ENCODE measurements at regions not wholly inside any gene's neighbourhood (a gene's known extent, or its start where the extent isn't known, plus 50 kb on each side); places are given as distances from the start of the nearest gene placed in this dataset.

- 92 to 94% methylated on average over 8 of the region's 8 CpGs for WGBS, 2 experiments
- Histone ChIP-seq H3K27ac (ENCODE audit: insufficient read depth, low read depth, low read length, poor library complexity, severe bottlenecking) (no peak overlapping the region), H3K9me3 (ENCODE audit: control insufficient read depth, low read length) (no peaks in the 10 kb centered on the region), H3K4me1 (ENCODE audit: control insufficient read depth, insufficient read depth, low read length) (no peaks in the 10 kb centered on the region), H3K4me3 (ENCODE audit: insufficient read depth, low read depth, low read length) (no peak overlapping the region), H3K27me3 (ENCODE audit: control insufficient read depth, insufficient read depth, low read length, poor library complexity, severe bottlenecking) (no peaks in the 10 kb centered on the region), H3K36me3 (ENCODE audit: control insufficient read depth, insufficient read depth, low read length) (no peaks in the 10 kb centered on the region)
These were observed 243.4 kb upstream of the KLF4 start for GRCh38 chr9:107732781-107733522.

DNA sequence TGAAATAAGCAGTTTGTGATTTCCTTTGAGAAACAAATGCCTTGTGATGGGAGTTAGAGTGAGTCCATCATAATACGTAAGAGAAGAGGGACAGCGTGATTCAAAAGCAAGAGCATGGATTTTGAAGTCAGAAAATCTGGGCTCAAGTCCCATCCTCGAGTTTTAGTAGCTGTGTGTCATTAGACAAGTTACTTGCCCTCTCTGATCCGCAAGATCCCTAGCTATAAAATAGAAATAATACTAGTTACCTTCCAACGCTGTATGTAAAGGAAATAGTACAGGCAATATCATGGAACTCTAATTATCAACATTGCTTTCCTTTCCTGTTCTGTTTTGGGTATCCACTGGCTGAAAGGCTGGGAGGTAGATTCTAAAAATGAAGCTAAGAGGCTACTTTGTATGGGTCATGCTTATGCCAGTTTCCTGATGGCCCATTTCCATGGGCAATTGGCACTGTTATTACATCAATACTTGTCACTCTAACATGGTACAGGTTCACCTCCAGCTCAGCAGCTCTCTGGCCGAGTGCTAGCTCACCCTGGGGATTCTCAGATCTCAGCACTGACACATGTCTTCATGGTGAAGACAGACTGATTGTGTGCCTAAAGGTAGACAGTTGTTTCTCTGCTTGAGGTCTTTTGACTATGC is 241.7 kb upstream of the KLF4 start:
- 91 to 96% methylated on average over 4 to 6 of the region's 6 CpGs for WGBS, 2 experiments
- no peak overlapping the region for H3K4me3 ChIP-seq (ENCODE audit: insufficient read depth, low read depth, low read length)
- H3K27ac ChIP-seq (ENCODE audit: insufficient read depth, low read depth, low read length, poor library complexity, severe bottlenecking): no peak overlapping the region
- H3K36me3 ChIP-seq (ENCODE audit: control insufficient read depth, insufficient read depth, low read length): no peaks in the 10 kb centered on the region
- H3K27me3 ChIP-seq (ENCODE audit: control insufficient read depth, insufficient read depth, low read length, poor library complexity, severe bottlenecking): no peaks in the 10 kb centered on the region
- no peaks in the 10 kb centered on the region for H3K4me1 ChIP-seq (ENCODE audit: control insufficient read depth, insufficient read depth, low read length)
- H3K9me3 ChIP-seq (ENCODE audit: control insufficient read depth, low read length): no peaks in the 10 kb centered on the region

- H3K4me3 ChIP-seq (ENCODE audit: insufficient read depth, low read depth, low read length): no peak overlapping the region
- WGBS, 2 experiments: 95 to 96% methylated on average over 1 of the region's 1 CpG
- no peaks in the 10 kb centered on the region for H3K27me3 ChIP-seq (ENCODE audit: control insufficient read depth, insufficient read depth, low read length, poor library complexity, severe bottlenecking)
- H3K9me3 ChIP-seq (ENCODE audit: control insufficient read depth, low read length): no peaks in the 10 kb centered on the region
- no peaks in the 10 kb centered on the region for H3K4me1 ChIP-seq (ENCODE audit: control insufficient read depth, insufficient read depth, low read length)
- H3K36me3 ChIP-seq (ENCODE audit: control insufficient read depth, insufficient read depth, low read length): no peaks in the 10 kb centered on the region
- no peak overlapping the region for H3K27ac ChIP-seq (ENCODE audit: insufficient read depth, low read depth, low read length, poor library complexity, severe bottlenecking)
These were observed 241.1 kb upstream of the KLF4 start for GRCh38 chr9:107730666-107731065.

DNA sequence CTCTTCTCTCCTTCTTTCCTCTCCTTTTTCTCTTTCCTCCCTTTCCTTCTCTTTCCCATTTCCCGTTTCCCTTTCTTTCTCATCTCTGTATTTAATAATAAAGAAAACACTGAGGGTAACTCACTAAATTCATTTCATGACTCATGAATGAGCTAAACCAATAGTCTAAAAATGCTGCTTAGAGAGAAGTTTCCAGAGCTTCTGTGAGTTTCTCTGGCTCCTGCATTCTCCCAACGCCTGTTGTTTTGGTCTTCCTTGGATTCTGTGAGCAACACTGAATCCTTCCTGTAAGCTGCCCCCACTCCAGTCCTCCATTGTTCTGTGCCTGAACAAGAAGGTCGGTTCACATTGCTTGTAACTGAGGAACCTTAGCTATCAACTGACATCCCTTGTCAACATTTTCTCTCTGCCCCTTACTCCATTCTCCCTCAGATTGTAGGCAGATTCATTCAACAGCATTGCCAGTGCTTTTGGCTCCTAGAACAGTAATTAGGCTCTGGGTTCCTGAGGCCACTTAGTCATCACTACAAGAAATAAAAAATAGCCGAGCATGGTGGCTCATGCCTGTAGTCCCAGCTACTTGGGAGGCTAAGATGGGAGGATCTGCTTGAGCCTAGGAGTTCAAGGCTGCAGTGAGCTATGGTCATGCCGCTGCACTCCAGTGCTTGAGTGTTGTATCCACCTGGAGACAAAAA is 237.7 kb upstream of the KLF4 start:
- WGBS, 2 experiments: 77 to 88% methylated on average over 4 to 5 of the region's 5 CpGs
- Histone ChIP-seq H3K4me3 (ENCODE audit: insufficient read depth, low read depth, low read length) (no peak overlapping the region), H3K27ac (ENCODE audit: insufficient read depth, low read depth, low read length, poor library complexity, severe bottlenecking) (no peak overlapping the region), H3K9me3 (ENCODE audit: control insufficient read depth, low read length) (no peaks in the 10 kb centered on the region), H3K4me1 (ENCODE audit: control insufficient read depth, insufficient read depth, low read length) (no peaks in the 10 kb centered on the region), H3K27me3 (ENCODE audit: control insufficient read depth, insufficient read depth, low read length, poor library complexity, severe bottlenecking) (no peaks in the 10 kb centered on the region), H3K36me3 (ENCODE audit: control insufficient read depth, insufficient read depth, low read length) (no peaks in the 10 kb centered on the region)

DNA sequence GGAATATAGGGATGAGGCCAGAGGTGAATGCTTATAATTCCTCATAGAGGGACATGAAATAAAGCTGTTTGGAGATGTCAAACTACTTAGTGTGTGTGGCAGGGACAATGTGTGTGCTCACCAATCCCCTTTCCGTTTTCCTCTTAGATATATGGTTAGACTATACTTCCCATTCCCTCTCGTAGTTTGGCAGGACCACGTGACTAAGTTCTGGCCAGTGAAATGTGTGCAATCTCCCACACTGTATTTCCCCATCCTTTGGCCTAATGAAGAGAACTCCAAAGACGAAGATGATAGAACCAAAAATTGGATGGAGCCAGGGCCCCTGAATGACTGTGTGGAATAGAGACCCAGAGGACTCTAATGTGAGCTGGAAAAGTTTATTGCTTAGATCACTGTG is 233.4 kb upstream of the KLF4 start:
- Histone ChIP-seq H3K36me3 (ENCODE audit: control insufficient read depth, insufficient read depth, low read length) (no peaks in the 10 kb centered on the region), H3K27me3 (ENCODE audit: control insufficient read depth, insufficient read depth, low read length, poor library complexity, severe bottlenecking) (no peaks in the 10 kb centered on the region), H3K9me3 (ENCODE audit: control insufficient read depth, low read length) (no peaks in the 10 kb centered on the region), H3K4me3 (ENCODE audit: insufficient read depth, low read depth, low read length) (no peak overlapping the region), H3K4me1 (ENCODE audit: control insufficient read depth, insufficient read depth, low read length) (no peaks in the 10 kb centered on the region), H3K27ac (ENCODE audit: insufficient read depth, low read depth, low read length, poor library complexity, severe bottlenecking) (no peak overlapping the region)
- 93 to 95% methylated on average over 4 of the region's 4 CpGs for WGBS, 2 experiments

GRCh38 chr9:107721705-107722245 is 232.2 kb upstream of the KLF4 start:
- Histone ChIP-seq H3K4me3 (ENCODE audit: insufficient read depth, low read depth, low read length) (no peak overlapping the region), H3K36me3 (ENCODE audit: control insufficient read depth, insufficient read depth, low read length) (no peaks in the 10 kb centered on the region), H3K4me1 (ENCODE audit: control insufficient read depth, insufficient read depth, low read length) (no peaks in the 10 kb centered on the region), H3K9me3 (ENCODE audit: control insufficient read depth, low read length) (no peaks in the 10 kb centered on the region), H3K27ac (ENCODE audit: insufficient read depth, low read depth, low read length, poor library complexity, severe bottlenecking) (no peak overlapping the region), H3K27me3 (ENCODE audit: control insufficient read depth, insufficient read depth, low read length, poor library complexity, severe bottlenecking) (no peaks in the 10 kb centered on the region)
- WGBS, 2 experiments: 89 to 95% methylated on average over 5 of the region's 5 CpGs

- no peaks in the 10 kb centered on the region for H3K4me1 ChIP-seq (ENCODE audit: control insufficient read depth, insufficient read depth, low read length)
- no peak overlapping the region for H3K4me3 ChIP-seq (ENCODE audit: insufficient read depth, low read depth, low read length)
- no peak overlapping the region for H3K27ac ChIP-seq (ENCODE audit: insufficient read depth, low read depth, low read length, poor library complexity, severe bottlenecking)
- 92 to 95% methylated on average over 2 of the region's 2 CpGs for WGBS, 2 experiments
- H3K9me3 ChIP-seq (ENCODE audit: control insufficient read depth, low read length): no peaks in the 10 kb centered on the region
- no peaks in the 10 kb centered on the region for H3K36me3 ChIP-seq (ENCODE audit: control insufficient read depth, insufficient read depth, low read length)
- H3K27me3 ChIP-seq (ENCODE audit: control insufficient read depth, insufficient read depth, low read length, poor library complexity, severe bottlenecking): no peaks in the 10 kb centered on the region
These were observed 230.9 kb upstream of the KLF4 start for GRCh38 chr9:107720501-107720900.

- H3K4me1 ChIP-seq (ENCODE audit: control insufficient read depth, insufficient read depth, low read length): no peaks in the 10 kb centered on the region
- no peaks in the 10 kb centered on the region for H3K36me3 ChIP-seq (ENCODE audit: control insufficient read depth, insufficient read depth, low read length)
- H3K9me3 ChIP-seq (ENCODE audit: control insufficient read depth, low read length): no peaks in the 10 kb centered on the region
- no peak overlapping the region for H3K27ac ChIP-seq (ENCODE audit: insufficient read depth, low read depth, low read length, poor library complexity, severe bottlenecking)
- WGBS, 2 experiments: 93 to 97% methylated on average over 9 of the region's 9 CpGs
- H3K27me3 ChIP-seq (ENCODE audit: control insufficient read depth, insufficient read depth, low read length, poor library complexity, severe bottlenecking): no peaks in the 10 kb centered on the region
- no peak overlapping the region for H3K4me3 ChIP-seq (ENCODE audit: insufficient read depth, low read depth, low read length)
These were observed 228.2 kb upstream of the KLF4 start for GRCh38 chr9:107717529-107718314.

- no peaks in the 10 kb centered on the region for H3K4me1 ChIP-seq (ENCODE audit: control insufficient read depth, insufficient read depth, low read length)
- H3K36me3 ChIP-seq (ENCODE audit: control insufficient read depth, insufficient read depth, low read length): no peaks in the 10 kb centered on the region
- H3K4me3 ChIP-seq (ENCODE audit: insufficient read depth, low read depth, low read length): no peak overlapping the region
- no peaks in the 10 kb centered on the region for H3K27me3 ChIP-seq (ENCODE audit: control insufficient read depth, insufficient read depth, low read length, poor library complexity, severe bottlenecking)
- no peaks in the 10 kb centered on the region for H3K9me3 ChIP-seq (ENCODE audit: control insufficient read depth, low read length)
- WGBS, 2 experiments: 55 to 67% methylated on average over 4 of the region's 4 CpGs
- no peak overlapping the region for H3K27ac ChIP-seq (ENCODE audit: insufficient read depth, low read depth, low read length, poor library complexity, severe bottlenecking)
These were observed 226.2 kb upstream of the KLF4 start for GRCh38 chr9:107715740-107716139.
